ENCODE measurements at regions not wholly inside any gene's neighbourhood (a gene's known extent, or its start where the extent isn't known, plus 50 kb on each side); places are given as distances from the start of the nearest gene placed in this dataset.

DNA sequence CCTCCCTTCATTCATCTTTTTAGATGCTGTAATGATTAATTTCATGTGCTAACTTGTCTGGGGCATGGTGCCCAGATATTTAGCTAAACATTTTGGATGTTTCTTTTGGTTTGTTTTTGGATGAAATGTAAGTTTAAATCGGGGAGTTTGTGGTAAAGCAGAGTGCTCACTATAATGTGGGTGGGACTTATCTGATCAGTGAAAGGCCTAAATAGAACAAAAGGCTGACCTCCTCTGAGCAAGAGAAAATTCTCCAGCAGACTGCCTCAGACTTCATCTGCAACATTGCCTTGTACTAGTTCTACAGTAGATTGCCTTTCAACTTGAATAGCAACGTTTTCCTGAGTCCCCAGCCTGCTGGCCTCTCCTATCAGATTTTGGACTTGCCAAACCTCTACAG is 183.6 kb downstream of the S1PR1 start:
- TF ChIP-seq, protein P1, sequence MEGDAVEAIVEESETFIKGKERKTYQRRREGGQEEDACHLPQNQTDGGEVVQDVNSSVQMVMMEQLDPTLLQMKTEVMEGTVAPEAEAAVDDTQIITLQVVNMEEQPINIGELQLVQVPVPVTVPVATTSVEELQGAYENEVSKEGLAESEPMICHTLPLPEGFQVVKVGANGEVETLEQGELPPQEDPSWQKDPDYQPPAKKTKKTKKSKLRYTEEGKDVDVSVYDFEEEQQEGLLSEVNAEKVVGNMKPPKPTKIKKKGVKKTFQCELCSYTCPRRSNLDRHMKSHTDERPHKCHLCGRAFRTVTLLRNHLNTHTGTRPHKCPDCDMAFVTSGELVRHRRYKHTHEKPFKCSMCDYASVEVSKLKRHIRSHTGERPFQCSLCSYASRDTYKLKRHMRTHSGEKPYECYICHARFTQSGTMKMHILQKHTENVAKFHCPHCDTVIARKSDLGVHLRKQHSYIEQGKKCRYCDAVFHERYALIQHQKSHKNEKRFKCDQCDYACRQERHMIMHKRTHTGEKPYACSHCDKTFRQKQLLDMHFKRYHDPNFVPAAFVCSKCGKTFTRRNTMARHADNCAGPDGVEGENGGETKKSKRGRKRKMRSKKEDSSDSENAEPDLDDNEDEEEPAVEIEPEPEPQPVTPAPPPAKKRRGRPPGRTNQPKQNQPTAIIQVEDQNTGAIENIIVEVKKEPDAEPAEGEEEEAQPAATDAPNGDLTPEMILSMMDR (IDR thresholded peaks at IDR 0.05; ENCODE audit: extremely low read depth in 1 of 2, insufficient read depth in 1 of 2, low read depth in 1 of 2, low read length in 2 of 2): no peak
- TF ChIP-seq EZH2 (IDR thresholded peaks at IDR 0.05; ENCODE audit: borderline replicate concordance, low read depth, low read length, severe bottlenecking): no peak
- no peak for TF ChIP-seq POLR2A (IDR thresholded peaks at IDR 0.05; ENCODE audit: low read depth, low read length)
- TF ChIP-seq JUN (IDR thresholded peaks at IDR 0.05; ENCODE audit: borderline replicate concordance, insufficient read depth, insufficient read length, low read depth): no peak
